NOMO-1 treated with DMSO at 0.1 percent for 48 hours (cell line): ENCODE measurements at regions not wholly inside any gene's neighbourhood (a gene's known extent, or its start where the extent isn't known, plus 50 kb on each side); places are given as distances from the start of the nearest gene placed in this dataset.

Source experiments
- DNase-seq: peaks from one replicate; lab custom pipeline; 2025; ENCODE audit not compliant: unreplicated experiment; lab: John Stamatoyannopoulos, UW

GRCh38 chr12:124185971-124186686, 108.8 kb upstream of the RFLNA start:
- DNase-seq: no peak

GRCh38 chr12:124188084-124188483, 106.8 kb upstream of the RFLNA start:
- no peak for DNase-seq

- no peak for DNase-seq
Observed at GRCh38 chr12:124188561-124189405, 106.1 kb upstream of the RFLNA start.

- DNase-seq: no peak
Observed at GRCh38 chr12:124190312-124191023, 104.4 kb upstream of the RFLNA start.

GRCh38 chr12:124191024-124191359, 103.9 kb upstream of the RFLNA start:
- no peak for DNase-seq

GRCh38 chr12:124191966-124192365, 102.9 kb upstream of the RFLNA start:
- no peak for DNase-seq

- DNase-seq: no peak
Observed at GRCh38 chr12:124194264-124194892, 100.5 kb upstream of the RFLNA start.

- DNase-seq: no peak
Observed at GRCh38 chr12:124194893-124195566, 99.9 kb upstream of the RFLNA start.

GRCh38 chr12:124195567-124195942, 99.3 kb upstream of the RFLNA start:
- DNase-seq: no peak

- DNase-seq: no peak
Observed at GRCh38 chr12:124196236-124196635, 98.7 kb upstream of the RFLNA start.

GRCh38 chr12:124201248-124201647, 93.6 kb upstream of the RFLNA start:
- no peak for DNase-seq

- DNase-seq: no peak
Observed at GRCh38 chr12:124203176-124203575, 91.7 kb upstream of the RFLNA start.

- no peak for DNase-seq
Observed at GRCh38 chr12:124205405-124205804, 89.5 kb upstream of the RFLNA start.

- DNase-seq: no peak
Observed at GRCh38 chr12:124207049-124207448, 87.8 kb upstream of the RFLNA start.

- no peak for DNase-seq
Observed at GRCh38 chr12:124207617-124208016, 87.3 kb upstream of the RFLNA start.

GRCh38 chr12:124208489-124208888, 86.4 kb upstream of the RFLNA start:
- DNase-seq: no peak

- no peak for DNase-seq
Observed at GRCh38 chr12:124210991-124211577, 83.8 kb upstream of the RFLNA start.

GRCh38 chr12:124211753-124212152, 83.1 kb upstream of the RFLNA start:
- DNase-seq: no peak

- DNase-seq: no peak
Observed at GRCh38 chr12:124213666-124214347, 81.1 kb upstream of the RFLNA start.

GRCh38 chr12:124214574-124214973, 80.3 kb upstream of the RFLNA start:
- DNase-seq: no peak
